NCI-H146 (cell line): ENCODE measurements at regions not wholly inside any gene's neighbourhood (a gene's known extent, or its start where the extent isn't known, plus 50 kb on each side); places are given as distances from the start of the nearest gene placed in this dataset.

ENCODE experiments used
- DNase-seq: peaks from one replicate; lab custom pipeline; 2025; lab: John Stamatoyannopoulos, UW

DNA sequence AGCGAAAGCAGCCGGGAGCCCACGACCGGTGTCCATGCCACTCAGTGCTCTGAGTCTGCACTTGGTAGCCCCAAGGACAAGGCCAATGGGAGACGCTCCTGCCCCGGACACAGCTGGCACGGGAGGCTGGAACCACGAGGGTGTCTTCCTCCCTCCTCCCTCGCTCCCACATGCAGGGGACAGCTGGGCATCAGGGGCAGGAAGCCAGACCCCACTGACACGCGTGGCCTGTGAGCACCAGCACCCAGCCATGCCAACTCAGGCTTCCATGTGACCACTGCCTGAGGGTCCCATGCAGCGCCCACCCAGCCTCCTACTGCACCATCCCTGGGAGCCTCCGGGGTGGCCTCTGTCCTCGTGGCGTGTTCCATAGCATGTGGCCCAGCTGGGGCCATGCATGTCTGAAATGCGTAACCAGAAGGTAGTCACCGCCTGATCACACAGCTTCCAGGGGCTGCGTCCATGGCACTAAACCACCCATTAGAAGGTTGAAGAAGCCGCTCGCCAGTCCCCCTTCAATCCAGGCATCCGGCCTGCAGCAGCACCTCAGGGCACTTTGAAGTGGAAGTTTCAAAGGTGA is 323.2 kb upstream of the SALL3 start:
- DNase-seq: no peak

DNA sequence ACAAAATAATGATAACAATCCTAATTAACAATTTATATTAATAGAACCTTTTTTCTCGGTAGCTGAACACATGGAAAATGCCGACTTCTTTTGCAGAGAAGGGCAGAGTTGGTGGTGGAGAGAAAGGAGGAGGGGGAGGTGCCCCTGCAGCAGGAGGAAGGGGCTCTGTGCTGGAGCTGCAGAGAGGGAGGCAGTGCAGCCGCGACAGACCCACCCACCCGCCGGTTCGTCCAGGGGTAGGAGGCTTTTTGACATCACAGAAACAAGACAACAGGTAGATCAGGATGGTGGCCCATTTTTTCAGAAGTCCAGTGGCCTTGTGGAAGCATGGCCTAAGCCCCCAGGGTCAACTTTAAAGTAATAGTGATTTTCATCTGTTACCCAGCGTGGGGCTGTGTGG is 321.1 kb upstream of the SALL3 start:
- no peak for DNase-seq

- no peak for DNase-seq
Measured at GRCh38 chr18:78659057-78659456, 320.6 kb upstream of the SALL3 start.

GRCh38 chr18:78659748-78660147 is 319.9 kb upstream of the SALL3 start:
- peak; percentile 62 for DNase-seq

GRCh38 chr18:78660311-78660710 is 319.3 kb upstream of the SALL3 start:
- DNase-seq: no peak

GRCh38 chr18:78661316-78661715 is 318.3 kb upstream of the SALL3 start:
- DNase-seq: no peak

- no peak for DNase-seq
Measured at GRCh38 chr18:78662879-78663278, 316.7 kb upstream of the SALL3 start.

DNA sequence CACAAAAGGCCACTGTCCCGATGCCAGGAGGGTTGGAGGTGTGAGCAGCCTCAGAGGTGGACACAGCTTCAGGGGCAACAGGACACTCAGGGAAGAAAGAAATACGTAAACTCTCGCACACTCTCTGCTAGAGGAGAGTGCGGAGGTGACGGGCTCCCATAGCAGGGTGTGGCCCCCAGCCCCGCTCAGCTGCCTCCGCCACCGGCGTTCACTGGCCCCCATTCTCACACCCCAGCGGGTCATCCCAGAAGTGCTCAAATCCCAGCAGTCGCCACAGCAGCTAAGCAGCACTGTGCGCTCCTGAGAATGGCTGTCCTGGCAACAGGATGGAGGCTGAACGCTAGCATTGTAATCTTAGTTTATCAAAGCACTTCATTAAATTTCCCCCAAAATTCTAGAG is 315.6 kb upstream of the SALL3 start:
- no peak for DNase-seq

DNA sequence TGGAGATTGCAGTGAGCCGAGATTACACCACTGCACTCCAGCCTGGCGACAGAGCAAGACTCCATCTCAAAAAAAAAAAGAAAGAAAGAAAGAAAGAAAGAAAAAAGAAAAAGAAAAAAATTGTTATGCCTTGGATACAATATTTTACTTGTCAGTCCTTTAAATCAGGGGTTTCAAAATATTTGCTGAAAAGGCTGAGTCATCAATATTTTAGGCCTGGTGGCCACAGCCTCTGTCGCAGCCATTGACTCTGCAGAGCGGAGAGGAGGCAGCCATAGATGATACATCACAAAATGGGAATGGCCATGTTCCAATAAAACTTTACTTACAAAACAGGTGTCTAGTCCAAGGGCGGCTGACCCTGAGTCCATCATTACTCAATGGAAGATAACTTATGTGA is 314.8 kb upstream of the SALL3 start:
- DNase-seq: no peak

- no peak for DNase-seq
Measured at GRCh38 chr18:78665644-78666043, 314.0 kb upstream of the SALL3 start.

- no peak for DNase-seq
Measured at GRCh38 chr18:78666666-78667335, 312.8 kb upstream of the SALL3 start.

GRCh38 chr18:78670778-78671391 is 308.7 kb upstream of the SALL3 start:
- DNase-seq: peak; percentile 61

GRCh38 chr18:78671551-78671950 is 308.1 kb upstream of the SALL3 start:
- no peak for DNase-seq

DNA sequence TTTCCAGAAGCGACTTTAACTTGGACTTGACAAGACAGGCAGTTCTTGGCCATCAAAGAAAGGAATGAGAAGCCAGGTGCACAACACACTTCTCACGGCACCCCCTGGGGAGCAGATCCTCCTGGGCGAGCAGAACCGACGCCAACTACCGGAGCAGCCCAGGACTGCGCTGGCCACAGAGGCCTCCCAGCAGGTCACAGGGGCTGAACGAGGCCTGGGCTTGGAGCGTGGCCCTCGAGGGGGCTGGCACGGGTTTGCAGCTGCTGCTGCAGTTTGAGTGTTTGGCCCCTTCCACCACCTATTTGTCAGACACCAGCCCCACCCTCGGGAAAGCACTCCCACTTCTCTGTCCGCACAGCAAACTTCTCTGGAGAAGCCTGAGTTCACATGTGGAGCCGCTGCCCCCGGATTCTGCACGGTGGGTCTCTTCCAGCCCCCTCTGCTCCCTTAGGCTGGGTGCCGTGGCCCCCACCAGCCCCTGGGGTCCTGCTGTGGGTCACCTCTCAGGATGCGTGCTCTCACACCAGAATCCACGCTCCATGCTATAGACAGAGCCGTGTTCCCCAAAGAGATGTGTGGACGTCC is 306.7 kb upstream of the SALL3 start:
- DNase-seq: peak; percentile 44

- DNase-seq: no peak
Measured at GRCh38 chr18:78673516-78674321, 305.9 kb upstream of the SALL3 start.

DNA sequence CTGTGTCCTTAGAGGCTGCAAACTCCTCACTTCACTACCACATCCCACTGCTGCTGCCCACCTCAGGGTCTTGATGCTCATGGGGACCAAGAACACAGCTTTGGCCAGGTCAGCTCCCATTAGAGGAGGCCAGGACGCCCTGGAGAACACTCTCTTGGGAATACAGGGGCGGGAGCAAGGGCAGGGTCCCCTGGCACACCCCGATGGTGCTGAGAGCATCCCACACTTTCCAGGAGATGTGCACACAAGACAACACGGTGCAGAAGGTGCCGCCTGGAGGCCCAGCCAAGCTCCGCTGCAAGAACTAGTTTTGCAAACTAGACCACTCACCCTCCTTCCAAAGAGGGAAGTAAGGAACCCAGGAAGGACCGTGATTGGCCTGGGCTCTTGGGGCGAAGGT is 304.4 kb upstream of the SALL3 start:
- DNase-seq: no peak

DNA sequence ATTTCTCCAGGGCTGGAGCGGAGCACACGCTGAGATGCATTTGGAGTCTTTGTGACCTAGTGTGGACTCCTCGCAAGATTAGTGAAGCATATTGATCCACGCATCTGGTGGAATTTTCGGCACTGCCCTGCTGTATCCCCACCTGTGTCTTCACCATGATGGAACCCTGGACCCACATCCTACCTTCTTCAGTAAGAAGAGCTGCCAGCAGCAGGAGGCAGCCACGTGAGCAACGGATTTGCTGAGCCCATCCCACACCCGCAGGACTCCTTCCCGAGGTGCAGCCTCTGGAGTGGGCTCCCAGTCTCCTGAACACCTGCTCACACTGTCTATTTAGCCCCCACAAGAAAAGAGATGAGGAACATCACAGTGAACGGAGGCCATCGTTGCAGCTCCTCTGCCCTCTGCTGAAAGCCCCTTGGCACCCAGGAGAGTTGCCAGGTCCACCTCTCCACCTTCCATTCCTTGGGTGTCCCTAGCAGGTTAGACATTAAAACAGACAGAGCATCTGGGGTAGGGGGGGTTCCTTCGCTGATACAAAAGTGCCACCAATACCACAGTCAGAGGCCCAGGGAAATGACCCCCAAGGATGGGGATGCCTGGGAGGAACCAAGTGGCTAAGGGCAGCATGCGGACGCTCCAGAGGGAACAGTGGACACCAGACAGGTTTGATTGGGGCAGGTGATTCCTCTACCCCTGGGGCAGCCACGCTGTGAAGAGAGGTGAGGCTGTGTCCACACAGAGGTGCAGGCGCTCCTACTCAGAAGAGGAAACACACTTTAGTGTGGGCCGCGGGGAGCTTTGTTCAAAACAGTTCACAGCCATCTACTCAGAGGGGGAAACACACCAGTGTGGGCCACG is 302.8 kb upstream of the SALL3 start:
- DNase-seq: no peak

DNA sequence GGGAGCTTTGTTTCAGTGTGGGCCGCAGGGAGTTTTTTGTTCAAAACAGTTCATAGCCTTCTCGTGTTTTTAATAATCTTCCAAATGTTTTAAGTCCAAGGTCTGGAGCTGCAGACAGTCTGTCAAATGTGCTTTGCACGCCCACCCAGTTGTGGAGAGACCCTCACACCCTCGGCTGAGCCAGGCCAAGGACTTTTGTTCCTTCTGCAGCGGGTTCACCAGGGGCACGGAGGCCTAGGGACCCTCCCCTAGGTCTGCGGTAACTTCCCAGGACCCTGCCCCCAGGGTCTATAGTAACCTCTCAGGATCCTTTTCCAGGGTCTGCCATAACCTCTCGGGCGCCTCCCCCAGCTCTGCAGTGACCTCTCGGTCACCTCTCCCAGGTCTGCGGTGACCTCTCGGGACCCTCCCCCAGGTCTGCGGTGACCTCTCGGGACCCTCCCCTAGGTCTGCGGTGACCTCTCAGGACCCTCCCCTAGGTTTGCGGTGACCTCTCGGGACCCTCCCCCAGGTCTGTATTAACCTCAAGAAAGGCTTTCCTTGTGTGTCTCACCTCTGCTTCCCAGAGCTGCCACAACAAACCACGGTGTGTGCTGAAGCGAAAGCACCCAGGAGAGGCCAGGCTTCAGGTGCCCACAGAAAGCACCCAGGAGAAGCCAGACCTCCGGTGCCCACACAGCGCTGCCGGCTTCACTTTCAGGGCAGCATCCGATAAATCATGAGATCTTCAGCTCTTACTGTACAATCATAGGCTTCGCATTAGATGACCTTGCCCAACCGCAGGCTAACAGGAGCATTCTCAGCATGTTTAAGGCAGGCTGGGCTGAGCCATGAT is 301.9 kb upstream of the SALL3 start:
- DNase-seq: no peak

DNA sequence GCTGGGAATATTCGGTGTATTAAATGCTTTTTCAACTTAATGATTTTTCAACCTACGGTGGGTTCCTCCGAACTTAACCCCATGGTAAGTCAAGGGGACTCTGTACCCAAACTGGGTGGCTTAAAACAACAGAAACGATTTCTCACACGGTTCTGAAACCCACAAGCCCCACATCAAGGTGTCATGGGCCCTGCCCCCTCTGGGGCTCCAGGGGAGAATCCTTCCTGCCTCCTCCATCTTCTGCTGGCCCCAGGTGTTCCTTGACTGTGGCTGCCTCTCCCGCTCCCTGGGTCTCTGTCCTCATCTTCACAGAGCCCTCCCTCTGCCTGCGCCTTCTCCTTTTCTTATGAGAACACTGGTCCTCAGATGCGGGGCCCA is 301.3 kb upstream of the SALL3 start:
- no peak for DNase-seq

GRCh38 chr18:78679031-78679430 is 300.6 kb upstream of the SALL3 start:
- no peak for DNase-seq
